Astrocyte (in vitro differentiated cells and primary cell): ENCODE measurements at regions not wholly inside any gene's neighbourhood (a gene's known extent, or its start where the extent isn't known, plus 50 kb on each side); places are given as distances from the start of the nearest gene placed in this dataset.

Experiments
- CTCF ChIP-seq: IDR thresholded peaks from 2 replicates; pipeline ENCODE4 v1.5.1; 2011; ENCODE audit warnings: low read depth, mild to moderate bottlenecking, inconsistent platforms, low read length, moderate library complexity; ENCODE audit not compliant: insufficient read depth
- EZH2 ChIP-seq: IDR thresholded peaks from 2 replicates; pipeline ENCODE4 v1.6.1; 2012; ENCODE audit warnings: mild to moderate bottlenecking, low read length, inconsistent platforms; ENCODE audit not compliant: insufficient read depth

GRCh38 chr11:32255841-32256240, 165.0 kb downstream of the RCN1 start:
- TF ChIP-seq CTCF (no peak), EZH2 (no peak)
